OCI-LY7 (cell line): ENCODE measurements at regions not wholly inside any gene's neighbourhood (a gene's known extent, or its start where the extent isn't known, plus 50 kb on each side); places are given as distances from the start of the nearest gene placed in this dataset.

ENCODE experiments used
- BruUV-seq: library from RNA; stranded (reverse); fragments of 400-500 nt; replicated peaks from 2 replicates; lab custom pipeline; 2021; lab: Mats Ljungman, UMichigan
- CTCF ChIA-PET: fragments of 300-600 bp; sonication (Branson Sonifier 250); formaldehyde crosslinking; loops from one replicate; lab custom pipeline; 2022; ENCODE audit warnings: antibody characterized with exemption; ENCODE audit not compliant: unreplicated experiment; lab: Charles Lee
- POLR2A ChIA-PET: fragments of 300-600 bp; sonication (Branson Sonifier 250); formaldehyde crosslinking; loops from one replicate; lab custom pipeline; 2022; ENCODE audit warnings: antibody characterized with exemption; lab: Charles Lee
- DNase-seq: peaks from one replicate; pipeline ENCODE4 v3.0.0-alpha.2; 2015; ENCODE audit warnings: low spot score
- H2AFZ ChIP-seq: fragments of 200-600 bp; sonication (generic), shearing (Covaris generic); 2 replicates; pipeline ENCODE4 v1.6.1; 2014; ENCODE audit warnings: mild to moderate bottlenecking, antibody characterized with exemption, low read length, moderate library complexity
- H3K27ac ChIP-seq: fragments of 200-600 bp; sonication (generic); 2 replicates; pipeline ENCODE4 v1.5.1; 2014; ENCODE audit warnings: mixed run types, low read depth, mild to moderate bottlenecking, moderate library complexity, low read length, inconsistent platforms; ENCODE audit not compliant: poor library complexity, severe bottlenecking
- H3K36me3 ChIP-seq: fragments of 200-600 bp; sonication (generic); 2 replicates; pipeline ENCODE4 v1.6.1; 2014; ENCODE audit warnings: mild to moderate bottlenecking, antibody characterized with exemption, low read length, moderate library complexity, mixed read lengths; ENCODE audit not compliant: insufficient read depth
- H3K4me1 ChIP-seq: fragments of 200-600 bp; sonication (generic); 2 replicates; pipeline ENCODE4 v1.5.1; 2014; ENCODE audit warnings: mild to moderate bottlenecking, low read length; ENCODE audit not compliant: insufficient read depth, poor library complexity, severe bottlenecking
- H3K4me2 ChIP-seq: fragments of 200-600 bp; sonication (generic); 2 replicates; pipeline ENCODE4 v1.6.1; 2014; ENCODE audit warnings: mild to moderate bottlenecking, low read length
- H3K4me3 ChIP-seq: fragments of 200-600 bp; sonication (generic); 2 replicates; pipeline ENCODE4 v1.5.1; 2014; ENCODE audit warnings: mild to moderate bottlenecking, low read depth, low read length; ENCODE audit not compliant: poor library complexity, severe bottlenecking
- H3K79me2 ChIP-seq: fragments of 200-600 bp; sonication (generic); 2 replicates; pipeline ENCODE4 v1.6.1; 2016; ENCODE audit warnings: low read depth, mild to moderate bottlenecking, low read length, moderate library complexity, mixed read lengths; ENCODE audit not compliant: insufficient read depth
- H3K9me2 ChIP-seq: fragments of 200-600 bp; sonication (generic); 2 replicates; pipeline ENCODE4 v1.6.1; 2016; ENCODE audit warnings: mild to moderate bottlenecking, low read length, mixed read lengths; ENCODE audit not compliant: insufficient read depth
- H3K9me3 ChIP-seq: fragments of 200-600 bp; sonication (generic); 2 replicates; pipeline ENCODE4 v1.6.1; 2014; ENCODE audit warnings: mild to moderate bottlenecking, mixed run types, low read length, mixed read lengths
- H4K20me1 ChIP-seq: fragments of 200-600 bp; sonication (generic); 2 replicates; pipeline ENCODE4 v1.6.1; 2014; ENCODE audit warnings: mild to moderate bottlenecking, antibody characterized with exemption, low read length, moderate library complexity, mixed read lengths; ENCODE audit not compliant: insufficient read depth
- CTCF ChIP-seq: fragments of 200-600 bp; sonication (generic); conservative IDR thresholded peaks from 2 replicates; pipeline ENCODE4 v1.5.1; 2014; ENCODE audit warnings: mild to moderate bottlenecking, antibody characterized with exemption, low read length, moderate library complexity, mixed read lengths
- EZH2phosphoT487 ChIP-seq: fragments of 200-600 bp; sonication (generic); IDR thresholded peaks from 2 replicates; pipeline ENCODE4 v1.6.1; 2018; ENCODE audit warnings: low read depth, borderline replicate concordance, mild to moderate bottlenecking, mixed run types, antibody characterized with exemption, low read length, moderate library complexity, mixed read lengths
- intact Hi-C: fragments of 100-400 bp; cut with micrococcal nuclease; formaldehyde crosslinking; loops from one replicate; pipeline ENCODE4 v1.10.0; 2022; ENCODE audit not compliant: unreplicated experiment

- Histone ChIP-seq H3K9me2 (no peaks in the 10 kb centered on the region), H3K4me1 (no peaks in the 10 kb centered on the region), H3K36me3 (no peaks in the 10 kb centered on the region), H3K4me2 (no peak overlapping the region), H3K9me3 (no peaks in the 10 kb centered on the region), H3K79me2 (no peaks in the 10 kb centered on the region), H3K27ac (no peak overlapping the region), H4K20me1 (no peaks in the 10 kb centered on the region), H3K4me3 (no peak overlapping the region), H2AFZ (no peak overlapping the region)
- ChIA-PET CTCF (no interaction called here), POLR2A (no interaction called here)
- DNase-seq: no peak
- BruUV-seq: no TSS peak
- TF ChIP-seq CTCF: no peak
- no peak for TF ChIP-seq EZH2phosphoT487
- intact Hi-C loops: no loop called here
Observed at GRCh38 chr11:70674605-70675004, 276.3 kb downstream of the CTTN start.

GRCh38 chr11:70675697-70676374 lies 277.5 kb downstream of the CTTN start:
- Histone ChIP-seq H3K36me3 (no peaks in the 10 kb centered on the region), H3K4me2 (no peak overlapping the region), H4K20me1 (no peaks in the 10 kb centered on the region), H3K4me3 (no peak overlapping the region), H2AFZ (no peak overlapping the region), H3K9me3 (no peaks in the 10 kb centered on the region), H3K79me2 (no peaks in the 10 kb centered on the region), H3K27ac (no peak overlapping the region), H3K9me2 (no peaks in the 10 kb centered on the region), H3K4me1 (no peaks in the 10 kb centered on the region)
- no peak for DNase-seq
- BruUV-seq: no TSS peak
- no peak for TF ChIP-seq CTCF
- TF ChIP-seq EZH2phosphoT487: no peak
- POLR2A ChIA-PET: no interaction called here
- intact Hi-C loops: no loop called here
- CTCF ChIA-PET: no interaction called here

GRCh38 chr11:70677232-70677916 lies 279.0 kb downstream of the CTTN start:
- no peak for DNase-seq
- Histone ChIP-seq H2AFZ (no peak overlapping the region), H3K79me2 (no peaks in the 10 kb centered on the region), H3K4me1 (no peaks in the 10 kb centered on the region), H3K27ac (no peak overlapping the region), H3K36me3 (no peaks in the 10 kb centered on the region), H3K9me3 (no peaks in the 10 kb centered on the region), H4K20me1 (no peaks in the 10 kb centered on the region), H3K4me2 (no peak overlapping the region), H3K4me3 (no peak overlapping the region), H3K9me2 (no peaks in the 10 kb centered on the region)
- intact Hi-C loops: no loop called here
- ChIA-PET POLR2A (no interaction called here), CTCF (no interaction called here)
- TF ChIP-seq EZH2phosphoT487 (no peak), CTCF (no peak)
- no TSS peak for BruUV-seq
